Hematopoietic multipotent progenitor cell treated with erythropoietin and hydrocortisone succinate and interleukin-3 and kit ligand, for 6 days (in vitro differentiated cells): ENCODE measurements at regions not wholly inside any gene's neighbourhood (a gene's known extent, or its start where the extent isn't known, plus 50 kb on each side); places are given as distances from the start of the nearest gene placed in this dataset.
"Not testable (repeated sequence)": the region's sequence is repeated elsewhere in the genome, so short reads cannot be mapped to it uniquely, and the experiment has no call there.

Source experiments
- DNase-seq: peaks from one replicate; pipeline ENCODE4 v3.0.0-alpha.2; 2015

GRCh38 chr1:244301595-244302130, 150.0 kb downstream of the ADSS2 start:
- no peak for DNase-seq

GRCh38 chr1:244302876-244303609, 148.7 kb downstream of the ADSS2 start:
- DNase-seq, result no peak

- DNase-seq, result no peak
Observed at GRCh38 chr1:244303610-244303969, 148.1 kb downstream of the ADSS2 start.

- no peak for DNase-seq
Observed at GRCh38 chr1:244304156-244304555, 147.6 kb downstream of the ADSS2 start.

- DNase-seq, result no peak
Observed at GRCh38 chr1:244304656-244305055, 147.1 kb downstream of the ADSS2 start.

GRCh38 chr1:244305776-244306341, 145.8 kb downstream of the ADSS2 start:
- no peak for DNase-seq

GRCh38 chr1:244306544-244306943, 145.2 kb downstream of the ADSS2 start:
- DNase-seq, result no peak

GRCh38 chr1:244309191-244309590, 142.5 kb downstream of the ADSS2 start:
- not testable (repeated sequence) for DNase-seq

GRCh38 chr1:244311784-244312532, 139.8 kb downstream of the ADSS2 start:
- DNase-seq, result no peak

GRCh38 chr1:244313346-244313745, 138.4 kb downstream of the ADSS2 start:
- no peak for DNase-seq

GRCh38 chr1:244314921-244315559, 136.7 kb downstream of the ADSS2 start:
- DNase-seq, result no peak

- DNase-seq, result no peak
Observed at GRCh38 chr1:244315996-244316395, 135.7 kb downstream of the ADSS2 start.

GRCh38 chr1:244316407-244316806, 135.3 kb downstream of the ADSS2 start:
- DNase-seq, result no peak

- no peak for DNase-seq
Observed at GRCh38 chr1:244316986-244317655, 134.6 kb downstream of the ADSS2 start.

GRCh38 chr1:244318078-244318477, 133.6 kb downstream of the ADSS2 start:
- no peak for DNase-seq

GRCh38 chr1:244318512-244318911, 133.2 kb downstream of the ADSS2 start:
- no peak for DNase-seq

- peak; percentile 81 for DNase-seq
Observed at GRCh38 chr1:244319283-244320132, 132.2 kb downstream of the ADSS2 start.

GRCh38 chr1:244322181-244322580, 129.5 kb downstream of the ADSS2 start:
- DNase-seq, result no peak

GRCh38 chr1:244322791-244323521, 128.8 kb downstream of the ADSS2 start:
- DNase-seq, result peak; percentile 68

- DNase-seq, result no peak
Observed at GRCh38 chr1:244324176-244324883, 127.4 kb downstream of the ADSS2 start.
